Esophagus muscularis mucosa (tissue), 3 donors: ENCODE measurements at regions not wholly inside any gene's neighbourhood (a gene's known extent, or its start where the extent isn't known, plus 50 kb on each side); places are given as distances from the start of the nearest gene placed in this dataset.

ENCODE experiments used
- CTCF ChIP-seq, 3 experiments: fragments of 200-600 bp in 2 of 3; fragments of 450-650 bp in 1 of 3; sonication (generic) in 2 of 3; IDR thresholded peaks; one replicate each; pipeline ENCODE4 v1.5.1; 2017 to 2019; ENCODE audit warnings: antibody characterized with exemption in 3 of 3, mild to moderate bottlenecking in 2 of 3, moderate library complexity in 1 of 3
- POLR2A ChIP-seq: fragments of 450-650 bp; IDR thresholded peaks from one replicate; pipeline ENCODE4 v1.6.1; 2017; ENCODE audit warnings: antibody characterized with exemption, moderate library complexity, mild to moderate bottlenecking, low read depth
- POLR2AphosphoS5 ChIP-seq, 2 donors: sonication (generic); formaldehyde crosslinking; IDR thresholded peaks; one replicate each; pipeline ENCODE4 v1.6.1; 2017; ENCODE audit warnings: antibody characterized with exemption in 2 of 2

GRCh38 chr14:31969699-31970240, 107.3 kb upstream of the ARHGAP5 start:
- TF ChIP-seq CTCF (IDR thresholded peaks at IDR 0.05) (no peak), POLR2A (no peak), POLR2AphosphoS5 (IDR thresholded peaks at IDR 0.05) (no peak)
